Sigmoid colon (tissue), 4 donors: ENCODE measurements at regions not wholly inside any gene's neighbourhood (a gene's known extent, or its start where the extent isn't known, plus 50 kb on each side); places are given as distances from the start of the nearest gene placed in this dataset.
"Not testable (repeated sequence)": the region's sequence is repeated elsewhere in the genome, so short reads cannot be mapped to it uniquely, and the experiment has no call there.

Experiments used
- EP300 ChIP-seq, 4 donors: sonication (generic); formaldehyde crosslinking; IDR thresholded peaks; one replicate each; pipeline ENCODE4 v1.6.1; 2017; ENCODE audit warnings: antibody characterized with exemption in 4 of 4
- POLR2AphosphoS5 ChIP-seq, 4 donors: sonication (generic); formaldehyde crosslinking; IDR thresholded peaks; one replicate each; pipeline ENCODE4 v1.6.1; 2017; ENCODE audit warnings: antibody characterized with exemption in 4 of 4
- TF ChIP-seq, protein P1 (sequence below), 4 experiments: fragments of 450-650 bp in 3 of 4; fragments of 200-600 bp in 1 of 4; IDR thresholded peaks; one replicate each; pipeline ENCODE4 v1.5.1; 2016 to 2019; ENCODE audit warnings: antibody characterized with exemption in 4 of 4, mild to moderate bottlenecking in 3 of 4, moderate library complexity in 2 of 4

- TF ChIP-seq, protein P1, sequence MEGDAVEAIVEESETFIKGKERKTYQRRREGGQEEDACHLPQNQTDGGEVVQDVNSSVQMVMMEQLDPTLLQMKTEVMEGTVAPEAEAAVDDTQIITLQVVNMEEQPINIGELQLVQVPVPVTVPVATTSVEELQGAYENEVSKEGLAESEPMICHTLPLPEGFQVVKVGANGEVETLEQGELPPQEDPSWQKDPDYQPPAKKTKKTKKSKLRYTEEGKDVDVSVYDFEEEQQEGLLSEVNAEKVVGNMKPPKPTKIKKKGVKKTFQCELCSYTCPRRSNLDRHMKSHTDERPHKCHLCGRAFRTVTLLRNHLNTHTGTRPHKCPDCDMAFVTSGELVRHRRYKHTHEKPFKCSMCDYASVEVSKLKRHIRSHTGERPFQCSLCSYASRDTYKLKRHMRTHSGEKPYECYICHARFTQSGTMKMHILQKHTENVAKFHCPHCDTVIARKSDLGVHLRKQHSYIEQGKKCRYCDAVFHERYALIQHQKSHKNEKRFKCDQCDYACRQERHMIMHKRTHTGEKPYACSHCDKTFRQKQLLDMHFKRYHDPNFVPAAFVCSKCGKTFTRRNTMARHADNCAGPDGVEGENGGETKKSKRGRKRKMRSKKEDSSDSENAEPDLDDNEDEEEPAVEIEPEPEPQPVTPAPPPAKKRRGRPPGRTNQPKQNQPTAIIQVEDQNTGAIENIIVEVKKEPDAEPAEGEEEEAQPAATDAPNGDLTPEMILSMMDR (IDR thresholded peaks at IDR 0.05) = not testable (repeated sequence)
- TF ChIP-seq EP300, POLR2AphosphoS5 (IDR thresholded peaks at IDR 0.05): not testable (repeated sequence)
These were observed 210.7 kb downstream of the POTED start for GRCh38 chr21:13820286-13820685.
